PC-3 (cell line): ENCODE measurements at regions not wholly inside any gene's neighbourhood (a gene's known extent, or its start where the extent isn't known, plus 50 kb on each side); places are given as distances from the start of the nearest gene placed in this dataset.

Source experiments
- ATAC-seq: fragments of 200-7000 bp; cut with Tn5 transposase; 2 replicates; pipeline ENCODE4 v1.9.1; 2020; ENCODE audit warnings: mild to moderate bottlenecking, moderate library complexity
- BruUV-seq: library from RNA; stranded (reverse); fragments of 400-500 nt; replicated peaks from 2 replicates; lab custom pipeline; 2021; lab: Mats Ljungman, UMichigan
- CTCF ChIA-PET: fragments of 300-600 bp; sonication (Branson Sonifier 250); formaldehyde crosslinking; loops from one replicate; lab custom pipeline; 2022; ENCODE audit warnings: antibody characterized with exemption; lab: Charles Lee
- POLR2A ChIA-PET: fragments of 300-600 bp; sonication (Branson Sonifier 250); formaldehyde crosslinking; loops from one replicate; lab custom pipeline; 2022; ENCODE audit warnings: antibody characterized with exemption; ENCODE audit not compliant: unreplicated experiment; lab: Charles Lee
- DNase-seq: peaks from one replicate; pipeline ENCODE4 v3.0.0-alpha.2; 2015
- H2AFZ ChIP-seq: fragments of 300-600 bp; sonication (generic); 2 replicates; pipeline ENCODE4 v1.6.0; 2016; ENCODE audit warnings: antibody characterized with exemption, low read length
- H3F3A ChIP-seq: fragments of 300-600 bp; sonication (generic); one replicate; pipeline ENCODE4 v1.6.0; 2017; ENCODE audit warnings: antibody characterized with exemption, low read length, control low read depth, mild to moderate bottlenecking; ENCODE audit not compliant: unreplicated experiment
- H3K27ac ChIP-seq: fragments of 300-600 bp; sonication (generic); 2 replicates; pipeline ENCODE4 v1.5.1; 2016; ENCODE audit warnings: mild to moderate bottlenecking, low read length
- H3K27me3 ChIP-seq: fragments of 300-600 bp; sonication (generic); 2 replicates; pipeline ENCODE4 v1.6.1; 2016; ENCODE audit warnings: low read length, mixed read lengths
- H3K36me3 ChIP-seq: fragments of 300-600 bp; sonication (generic); 2 replicates; pipeline ENCODE4 v1.6.1; 2016; ENCODE audit warnings: low read depth, mixed run types, low read length, mixed read lengths
- H3K4me1 ChIP-seq: fragments of 300-600 bp; sonication (generic); 2 replicates; pipeline ENCODE4 v1.5.1; 2016; ENCODE audit warnings: low read length; ENCODE audit not compliant: insufficient read depth
- H3K4me2 ChIP-seq: fragments of 300-600 bp; sonication (generic); 2 replicates; pipeline ENCODE4 v1.6.0; 2016; ENCODE audit warnings: low read length
- H3K4me3 ChIP-seq: fragments of 300-600 bp; sonication (generic); 2 replicates; pipeline ENCODE4 v1.5.1; 2016; ENCODE audit warnings: mild to moderate bottlenecking, low read length, mixed read lengths
- H3K79me2 ChIP-seq: fragments of 300-600 bp; sonication (generic); 2 replicates; pipeline ENCODE4 v1.6.1; 2017; ENCODE audit warnings: low read length, mixed read lengths
- H3K9ac ChIP-seq: fragments of 300-600 bp; sonication (generic); 2 replicates; pipeline ENCODE4 v1.6.0; 2016; ENCODE audit warnings: mild to moderate bottlenecking, low read length
- H3K9me2 ChIP-seq: fragments of 300-600 bp; sonication (generic); replicated peaks from 2 replicates; pipeline ENCODE4 v1.6.1; 2016; ENCODE audit warnings: mixed run types, low read length, mixed read lengths
- H3K9me3 ChIP-seq: fragments of 300-600 bp; sonication (generic); 2 replicates; pipeline ENCODE4 v1.6.1; 2016; ENCODE audit warnings: low read length, mixed read lengths
- H4K20me1 ChIP-seq: fragments of 300-600 bp; sonication (generic); 2 replicates; pipeline ENCODE4 v1.6.1; 2016; ENCODE audit warnings: low read length, mixed read lengths
- EZH2 ChIP-seq: fragments of 300-600 bp; sonication (generic); IDR thresholded peaks from one replicate; pipeline ENCODE4 v1.6.1; 2017; ENCODE audit warnings: antibody characterized with exemption, mild to moderate bottlenecking, low read length; ENCODE audit not compliant: unreplicated experiment
- EZH2phosphoT487 ChIP-seq: fragments of 300-600 bp; sonication (generic); IDR thresholded peaks from 2 replicates; pipeline ENCODE4 v1.6.1; 2018; ENCODE audit warnings: mild to moderate bottlenecking, antibody characterized with exemption, low read length, borderline replicate concordance
- intact Hi-C: fragments of 100-400 bp; cut with micrococcal nuclease; formaldehyde crosslinking; loops from 2 replicates; pipeline ENCODE4 v1.9.0; 2023
- TF ChIP-seq, protein P1 (sequence below): fragments of 300-600 bp; sonication (generic); conservative IDR thresholded peaks from 2 replicates; pipeline ENCODE4 v1.5.1; 2017; ENCODE audit warnings: antibody characterized with exemption, low read depth, mild to moderate bottlenecking, low read length

DNA sequence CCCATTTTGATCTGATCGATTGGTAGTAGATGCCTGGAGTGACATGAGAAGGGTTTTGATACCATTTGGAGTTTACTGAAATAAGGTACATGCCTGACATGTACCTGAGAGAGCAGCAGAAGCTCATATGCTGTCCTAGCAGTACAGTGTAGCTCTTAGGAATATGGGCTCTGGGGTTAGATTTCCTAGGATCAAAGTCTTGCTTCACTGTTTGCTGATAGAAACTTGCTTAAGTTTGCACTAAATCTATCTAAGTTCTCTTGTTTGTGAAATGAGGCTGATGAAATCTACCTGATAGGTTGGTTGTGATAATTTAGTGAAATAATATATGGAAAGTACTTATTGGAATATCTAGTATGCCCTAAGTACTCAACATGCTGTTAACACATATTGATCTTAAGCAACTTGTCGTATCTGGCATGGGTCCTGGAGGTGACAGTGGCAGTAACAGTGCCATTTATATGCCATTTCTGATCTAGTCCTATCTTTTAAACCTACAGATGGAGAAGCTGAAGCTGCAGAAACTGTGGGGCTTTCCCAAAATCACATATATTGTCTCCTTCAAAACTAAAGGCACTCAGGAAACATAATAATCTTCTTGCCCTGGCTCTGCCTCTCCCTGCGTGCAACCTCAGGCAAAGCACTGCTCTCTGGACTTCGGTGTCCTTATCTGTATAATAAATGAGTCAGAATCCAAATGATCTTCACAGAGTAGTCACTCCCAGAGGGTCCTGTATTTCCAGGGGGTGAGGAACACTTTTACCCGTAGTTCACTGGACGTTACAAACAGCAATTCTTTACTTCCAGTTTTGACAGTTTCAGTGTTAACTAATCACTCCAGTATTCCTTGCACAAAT is 223.6 kb upstream of the SETMAR start:
- Histone ChIP-seq H2AFZ (no peak overlapping the region), H3K36me3 (no peaks in the 10 kb centered on the region), H3K4me2 (no peak overlapping the region), H3K27ac (no peak overlapping the region), H3K4me3 (no peak overlapping the region), H3K4me1 (no peaks in the 10 kb centered on the region), H4K20me1 (no peaks in the 10 kb centered on the region), H3K79me2 (no peaks in the 10 kb centered on the region), H3K9me2 (no peaks in the 10 kb centered on the region), H3K9me3 (0 out of 2 replicates have a peak, but pooled peaks cover 5% of the 10 kb centered on the region), H3F3A (no peaks in the 10 kb centered on the region), H3K27me3 (no peaks in the 10 kb centered on the region), H3K9ac (no peak overlapping the region)
- ATAC-seq (no peak), DNase-seq (no peak)
- intact Hi-C loops = no loop called here
- BruUV-seq = no TSS peak
- POLR2A ChIA-PET = no interaction called here
- CTCF ChIA-PET = no interaction called here
- TF ChIP-seq EZH2 (no peak), EZH2phosphoT487 (no peak)
- TF ChIP-seq, protein P1, sequence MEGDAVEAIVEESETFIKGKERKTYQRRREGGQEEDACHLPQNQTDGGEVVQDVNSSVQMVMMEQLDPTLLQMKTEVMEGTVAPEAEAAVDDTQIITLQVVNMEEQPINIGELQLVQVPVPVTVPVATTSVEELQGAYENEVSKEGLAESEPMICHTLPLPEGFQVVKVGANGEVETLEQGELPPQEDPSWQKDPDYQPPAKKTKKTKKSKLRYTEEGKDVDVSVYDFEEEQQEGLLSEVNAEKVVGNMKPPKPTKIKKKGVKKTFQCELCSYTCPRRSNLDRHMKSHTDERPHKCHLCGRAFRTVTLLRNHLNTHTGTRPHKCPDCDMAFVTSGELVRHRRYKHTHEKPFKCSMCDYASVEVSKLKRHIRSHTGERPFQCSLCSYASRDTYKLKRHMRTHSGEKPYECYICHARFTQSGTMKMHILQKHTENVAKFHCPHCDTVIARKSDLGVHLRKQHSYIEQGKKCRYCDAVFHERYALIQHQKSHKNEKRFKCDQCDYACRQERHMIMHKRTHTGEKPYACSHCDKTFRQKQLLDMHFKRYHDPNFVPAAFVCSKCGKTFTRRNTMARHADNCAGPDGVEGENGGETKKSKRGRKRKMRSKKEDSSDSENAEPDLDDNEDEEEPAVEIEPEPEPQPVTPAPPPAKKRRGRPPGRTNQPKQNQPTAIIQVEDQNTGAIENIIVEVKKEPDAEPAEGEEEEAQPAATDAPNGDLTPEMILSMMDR = no peak

DNA sequence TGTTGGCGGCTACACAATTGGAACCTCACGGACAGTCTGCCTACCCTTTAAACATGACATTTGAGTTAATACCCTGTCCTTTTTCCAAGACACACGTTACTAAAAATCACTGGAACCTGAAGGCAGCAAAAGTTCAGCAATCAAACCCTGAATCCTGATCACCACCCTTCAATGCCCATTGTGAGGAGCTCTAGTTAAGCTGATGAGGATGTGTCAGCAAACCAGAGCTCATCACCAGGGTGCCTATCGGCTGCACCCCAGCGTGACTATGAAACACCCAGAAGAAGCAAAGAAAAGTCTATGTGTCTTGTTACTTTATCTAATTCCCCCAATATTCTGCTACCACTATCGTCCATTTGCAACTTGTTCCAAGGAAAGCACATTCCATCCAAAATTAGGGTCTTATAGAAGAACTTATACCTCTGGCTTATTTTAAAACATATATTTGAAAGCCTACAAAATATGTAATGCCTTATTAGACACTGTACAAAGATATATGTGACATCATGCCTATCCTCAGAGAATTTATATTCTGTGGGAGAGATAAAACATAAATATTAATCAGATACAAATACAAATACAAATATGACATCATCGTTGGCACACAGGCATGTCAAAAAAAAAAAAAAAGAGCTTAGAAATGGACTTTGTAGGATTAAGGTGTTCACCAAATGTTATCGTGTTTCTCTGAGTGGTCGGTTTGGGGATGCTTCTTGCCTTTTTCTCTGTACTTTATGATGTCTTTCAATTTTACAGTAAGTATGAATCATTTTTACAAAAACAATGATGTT is 219.7 kb upstream of the SETMAR start:
- H3K4me1 ChIP-seq = no peaks in the 10 kb centered on the region
- no peaks in the 10 kb centered on the region for H3F3A ChIP-seq
- intact Hi-C loops = no loop called here
- H3K9me3 ChIP-seq = peaks cover 9% of the 10 kb centered on the region; the same call in 1 of the 2 replicates
- ChIA-PET POLR2A (no interaction called here), CTCF (no interaction called here)
- no peak for TF ChIP-seq EZH2
- TF ChIP-seq, protein P1 = no peak
- no peak for TF ChIP-seq EZH2phosphoT487
- no peaks in the 10 kb centered on the region for H3K9me2 ChIP-seq
- no peaks in the 10 kb centered on the region for H3K27me3 ChIP-seq
- no TSS peak for BruUV-seq
- no peaks in the 10 kb centered on the region for H3K36me3 ChIP-seq
- H4K20me1 ChIP-seq = no peaks in the 10 kb centered on the region
- H3K4me2 ChIP-seq = no peak overlapping the region
- no peak overlapping the region for H3K9ac ChIP-seq
- H2AFZ ChIP-seq = no peak overlapping the region
- no peak overlapping the region for H3K27ac ChIP-seq
- no peak overlapping the region for H3K4me3 ChIP-seq
- no peaks in the 10 kb centered on the region for H3K79me2 ChIP-seq
- no peak for DNase-seq
- ATAC-seq = no peak
